MM.1S (cell line): ENCODE measurements at regions not wholly inside any gene's neighbourhood (a gene's known extent, or its start where the extent isn't known, plus 50 kb on each side); places are given as distances from the start of the nearest gene placed in this dataset.

Experiments
- DNase-seq: peaks from one replicate; pipeline ENCODE4 v3.0.0-alpha.2; 2015
- H2AFZ ChIP-seq: fragments of 300-600 bp; sonication (generic); 2 replicates; pipeline ENCODE4 v1.6.0; 2016; ENCODE audit warnings: antibody characterized with exemption, low read length
- H3F3A ChIP-seq: fragments of 300-600 bp; sonication (generic); 2 replicates; pipeline ENCODE4 v1.6.1; 2016; ENCODE audit warnings: mild to moderate bottlenecking, antibody characterized with exemption, low read length, moderate library complexity, mixed read lengths; ENCODE audit not compliant: insufficient read depth
- H3K27ac ChIP-seq: fragments of 300-600 bp; sonication (generic); 2 replicates; pipeline ENCODE4 v1.5.1; 2016; ENCODE audit warnings: mild to moderate bottlenecking, low read length
- H3K27me3 ChIP-seq: fragments of 300-600 bp; sonication (generic); replicated peaks from 2 replicates; pipeline ENCODE4 v1.6.0; 2016; ENCODE audit warnings: low read length; ENCODE audit not compliant: insufficient read depth
- H3K36me3 ChIP-seq: fragments of 300-600 bp; sonication (generic); replicated peaks from 2 replicates; pipeline ENCODE4 v1.6.1; 2016; ENCODE audit warnings: mild to moderate bottlenecking, low read length, mixed read lengths; ENCODE audit not compliant: insufficient read depth
- H3K4me1 ChIP-seq: fragments of 300-600 bp; sonication (generic); 2 replicates; pipeline ENCODE4 v1.6.1; 2016; ENCODE audit warnings: low read length, mixed read lengths
- H3K4me2 ChIP-seq: fragments of 300-600 bp; sonication (generic); 2 replicates; pipeline ENCODE4 v1.6.0; 2016; ENCODE audit warnings: low read depth, low read length
- H3K4me3 ChIP-seq: fragments of 300-600 bp; sonication (generic); 2 replicates; pipeline ENCODE4 v1.5.1; 2016; ENCODE audit warnings: low read length, mixed read lengths
- H3K79me2 ChIP-seq: fragments of 300-600 bp; sonication (generic); 2 replicates; pipeline ENCODE4 v1.6.1; 2016; ENCODE audit warnings: mixed run types, low read length, mixed read lengths
- H3K9ac ChIP-seq: fragments of 300-600 bp; sonication (generic); 2 replicates; pipeline ENCODE4 v1.6.1; 2016; ENCODE audit warnings: low read length, mixed read lengths
- H3K9me2 ChIP-seq: fragments of 300-600 bp; sonication (generic); replicated peaks from 2 replicates; pipeline ENCODE4 v1.6.1; 2016; ENCODE audit warnings: mild to moderate bottlenecking, low read length, mixed read lengths; ENCODE audit not compliant: insufficient read depth
- H3K9me3 ChIP-seq: fragments of 300-600 bp; sonication (generic); replicated peaks from 2 replicates; pipeline ENCODE4 v1.6.1; 2016; ENCODE audit warnings: mild to moderate bottlenecking, low read length, mixed read lengths; ENCODE audit not compliant: insufficient read depth
- H4K20me1 ChIP-seq: fragments of 300-600 bp; sonication (generic); 2 replicates; pipeline ENCODE4 v1.6.1; 2016; ENCODE audit warnings: mild to moderate bottlenecking, low read length, moderate library complexity, mixed read lengths; ENCODE audit not compliant: insufficient read depth
- EZH2 ChIP-seq: fragments of 300-600 bp; sonication (generic); optimal IDR thresholded peaks from 2 replicates; pipeline ENCODE3; 2017; ENCODE audit warnings: low read depth, mild to moderate bottlenecking, antibody characterized with exemption, low read length, mixed read lengths
- EZH2phosphoT487 ChIP-seq: fragments of 300-600 bp; sonication (generic); IDR thresholded peaks from 2 replicates; pipeline ENCODE4 v1.6.1; 2018; ENCODE audit warnings: antibody characterized with exemption, low read length
- TF ChIP-seq, protein P1 (sequence below): fragments of 300-600 bp; sonication (generic); IDR thresholded peaks from 2 replicates; pipeline ENCODE4 v1.5.1; 2016; ENCODE audit warnings: antibody characterized with exemption, low read length, mixed read lengths

DNA sequence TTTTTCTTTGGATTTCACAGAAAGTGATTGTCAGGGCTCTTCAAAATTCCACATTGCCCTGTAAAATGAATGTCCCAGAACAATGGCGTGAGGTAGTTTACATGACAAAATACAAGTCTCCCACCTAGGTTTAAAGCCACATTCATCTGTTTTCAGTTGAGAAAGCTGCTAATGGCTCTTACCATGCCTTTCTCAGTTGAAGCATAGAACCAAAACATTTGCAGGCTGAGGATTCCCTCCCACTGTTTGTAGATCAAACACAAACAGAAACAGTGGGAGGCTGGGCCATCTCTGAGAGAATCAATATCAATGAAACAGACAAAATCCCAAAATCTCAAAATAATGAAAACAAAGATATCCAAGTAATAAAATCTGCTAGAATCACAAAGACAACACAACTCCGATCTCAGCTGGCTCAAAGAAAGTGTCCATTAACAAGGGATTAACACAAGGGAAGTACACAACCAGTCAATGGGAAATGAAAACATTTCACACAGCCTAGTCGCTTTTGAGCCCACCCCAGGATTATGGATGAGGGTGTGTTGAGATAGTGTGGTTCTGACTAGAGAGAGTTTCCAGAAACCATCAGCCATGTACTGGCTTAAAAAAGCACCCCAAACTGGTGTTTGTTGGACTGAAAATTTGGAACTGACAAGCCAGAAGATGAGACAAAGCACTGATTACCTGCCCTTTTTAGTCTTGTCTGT is 54.5 kb upstream of the TMEM260 start:
- Histone ChIP-seq H3K36me3 (no peaks in the 10 kb centered on the region), H3K4me3 (no peak overlapping the region), H3K4me1 (no peaks in the 10 kb centered on the region), H3K9ac (no peak overlapping the region), H3K9me3 (no peaks in the 10 kb centered on the region), H3K79me2 (no peaks in the 10 kb centered on the region), H3K4me2 (no peak overlapping the region), H3K27me3 (no peaks in the 10 kb centered on the region), H3K9me2 (no peaks in the 10 kb centered on the region), H3F3A (no peaks in the 10 kb centered on the region), H3K27ac (no peak overlapping the region), H4K20me1 (no peaks in the 10 kb centered on the region), H2AFZ (no peak overlapping the region)
- DNase-seq, result no peak
- TF ChIP-seq EZH2 (no peak), EZH2phosphoT487 (no peak)
- TF ChIP-seq, protein P1, sequence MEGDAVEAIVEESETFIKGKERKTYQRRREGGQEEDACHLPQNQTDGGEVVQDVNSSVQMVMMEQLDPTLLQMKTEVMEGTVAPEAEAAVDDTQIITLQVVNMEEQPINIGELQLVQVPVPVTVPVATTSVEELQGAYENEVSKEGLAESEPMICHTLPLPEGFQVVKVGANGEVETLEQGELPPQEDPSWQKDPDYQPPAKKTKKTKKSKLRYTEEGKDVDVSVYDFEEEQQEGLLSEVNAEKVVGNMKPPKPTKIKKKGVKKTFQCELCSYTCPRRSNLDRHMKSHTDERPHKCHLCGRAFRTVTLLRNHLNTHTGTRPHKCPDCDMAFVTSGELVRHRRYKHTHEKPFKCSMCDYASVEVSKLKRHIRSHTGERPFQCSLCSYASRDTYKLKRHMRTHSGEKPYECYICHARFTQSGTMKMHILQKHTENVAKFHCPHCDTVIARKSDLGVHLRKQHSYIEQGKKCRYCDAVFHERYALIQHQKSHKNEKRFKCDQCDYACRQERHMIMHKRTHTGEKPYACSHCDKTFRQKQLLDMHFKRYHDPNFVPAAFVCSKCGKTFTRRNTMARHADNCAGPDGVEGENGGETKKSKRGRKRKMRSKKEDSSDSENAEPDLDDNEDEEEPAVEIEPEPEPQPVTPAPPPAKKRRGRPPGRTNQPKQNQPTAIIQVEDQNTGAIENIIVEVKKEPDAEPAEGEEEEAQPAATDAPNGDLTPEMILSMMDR, result no peak

DNA sequence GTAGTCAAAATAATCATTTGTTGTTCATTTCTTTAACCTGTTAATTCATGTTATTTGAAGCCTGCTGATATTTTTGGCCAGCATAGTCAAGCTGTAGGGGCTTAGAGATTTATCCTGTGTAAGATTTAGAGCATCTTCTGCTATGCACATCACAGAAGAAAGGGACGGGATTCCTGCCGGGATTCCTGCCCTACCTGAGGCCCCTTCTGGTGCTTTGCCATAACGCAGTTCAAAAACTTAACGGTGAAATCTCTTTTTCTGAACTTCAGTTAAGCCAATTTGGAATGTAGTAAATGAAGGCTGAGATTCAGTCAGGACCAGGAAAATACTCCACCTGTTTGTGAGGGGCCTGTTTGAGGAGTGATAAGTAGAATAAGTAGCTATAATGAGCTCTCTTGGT is 50.7 kb upstream of the TMEM260 start:
- Histone ChIP-seq H3K9ac (no peak overlapping the region), H4K20me1 (no peaks in the 10 kb centered on the region), H3K27me3 (no peaks in the 10 kb centered on the region), H3K4me1 (no peaks in the 10 kb centered on the region), H3K27ac (no peak overlapping the region), H3K36me3 (no peaks in the 10 kb centered on the region), H2AFZ (no peak overlapping the region), H3K9me3 (no peaks in the 10 kb centered on the region), H3K4me3 (no peak overlapping the region), H3K4me2 (no peak overlapping the region), H3K79me2 (no peaks in the 10 kb centered on the region), H3K9me2 (no peaks in the 10 kb centered on the region), H3F3A (no peaks in the 10 kb centered on the region)
- TF ChIP-seq, protein P1, result no peak
- TF ChIP-seq EZH2 (no peak), EZH2phosphoT487 (no peak)
- DNase-seq, result no peak
